BJ (cell line): ENCODE measurements at regions not wholly inside any gene's neighbourhood (a gene's known extent, or its start where the extent isn't known, plus 50 kb on each side); places are given as distances from the start of the nearest gene placed in this dataset.

ENCODE experiments used
- CTCF ChIA-PET: fragments of 350-600 bp; formaldehyde crosslinking; extraction: SDS; loops from one replicate; lab custom pipeline; 2021; ENCODE audit warnings: antibody characterized with exemption, inconsistent platforms; lab: Yijun Ruan, JAX
- POLR2A ChIA-PET: fragments of 300-600 bp; sonication (Branson Sonifier 250); formaldehyde crosslinking; extraction: SDS; loops from one replicate; lab custom pipeline; 2021; ENCODE audit warnings: antibody characterized with exemption; lab: Charles Lee
- DNase-seq: peaks from one replicate; pipeline ENCODE4 v3.0.0-alpha.2; 2011; ENCODE audit warnings: low read depth
- H3K27me3 ChIP-seq: 2 replicates; pipeline ENCODE4 v1.6.0; 2011; ENCODE audit warnings: low read length; ENCODE audit not compliant: control insufficient read depth, insufficient read depth
- H3K36me3 ChIP-seq: 2 replicates; pipeline ENCODE4 v1.5.1; 2011; ENCODE audit warnings: low read length; ENCODE audit not compliant: control insufficient read depth, insufficient read depth
- H3K4me3 ChIP-seq: 2 replicates; pipeline ENCODE4 v1.5.1; 2011; ENCODE audit warnings: low read depth, mild to moderate bottlenecking, control low read depth, low read length
- TF ChIP-seq, protein P1 (sequence below): IDR thresholded peaks from 2 replicates; pipeline ENCODE4 v1.5.1; 2011; ENCODE audit warnings: low read depth, mild to moderate bottlenecking, control low read depth, inconsistent platforms, low read length, moderate library complexity; ENCODE audit not compliant: insufficient read depth

DNA sequence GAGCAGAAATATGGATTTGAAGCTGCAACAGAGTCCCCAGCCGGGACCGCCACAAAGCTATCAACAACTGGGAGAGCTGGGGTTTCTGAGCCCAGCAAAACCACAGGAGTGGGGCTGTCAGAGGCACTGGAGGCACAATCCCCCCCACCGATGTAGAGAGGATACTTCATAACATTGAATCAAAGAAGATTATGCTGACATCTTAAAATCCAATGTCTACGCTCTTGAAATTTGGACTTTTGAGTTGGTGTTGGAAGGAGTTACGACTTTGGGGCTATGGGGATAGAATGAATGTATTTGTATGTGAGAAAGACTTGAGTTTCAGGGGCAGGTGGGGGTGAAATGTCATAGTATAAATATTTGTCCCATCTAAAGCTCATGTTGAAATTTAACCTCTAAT, 1121.6 kb upstream of the CDH8 start:
- TF ChIP-seq, protein P1, sequence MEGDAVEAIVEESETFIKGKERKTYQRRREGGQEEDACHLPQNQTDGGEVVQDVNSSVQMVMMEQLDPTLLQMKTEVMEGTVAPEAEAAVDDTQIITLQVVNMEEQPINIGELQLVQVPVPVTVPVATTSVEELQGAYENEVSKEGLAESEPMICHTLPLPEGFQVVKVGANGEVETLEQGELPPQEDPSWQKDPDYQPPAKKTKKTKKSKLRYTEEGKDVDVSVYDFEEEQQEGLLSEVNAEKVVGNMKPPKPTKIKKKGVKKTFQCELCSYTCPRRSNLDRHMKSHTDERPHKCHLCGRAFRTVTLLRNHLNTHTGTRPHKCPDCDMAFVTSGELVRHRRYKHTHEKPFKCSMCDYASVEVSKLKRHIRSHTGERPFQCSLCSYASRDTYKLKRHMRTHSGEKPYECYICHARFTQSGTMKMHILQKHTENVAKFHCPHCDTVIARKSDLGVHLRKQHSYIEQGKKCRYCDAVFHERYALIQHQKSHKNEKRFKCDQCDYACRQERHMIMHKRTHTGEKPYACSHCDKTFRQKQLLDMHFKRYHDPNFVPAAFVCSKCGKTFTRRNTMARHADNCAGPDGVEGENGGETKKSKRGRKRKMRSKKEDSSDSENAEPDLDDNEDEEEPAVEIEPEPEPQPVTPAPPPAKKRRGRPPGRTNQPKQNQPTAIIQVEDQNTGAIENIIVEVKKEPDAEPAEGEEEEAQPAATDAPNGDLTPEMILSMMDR: no peak
- POLR2A ChIA-PET: no interaction called here
- H3K27me3 ChIP-seq: no peaks in the 10 kb centered on the region
- CTCF ChIA-PET: no interaction called here
- H3K36me3 ChIP-seq: no peaks in the 10 kb centered on the region
- no peak overlapping the region for H3K4me3 ChIP-seq
- no peak for DNase-seq

DNA sequence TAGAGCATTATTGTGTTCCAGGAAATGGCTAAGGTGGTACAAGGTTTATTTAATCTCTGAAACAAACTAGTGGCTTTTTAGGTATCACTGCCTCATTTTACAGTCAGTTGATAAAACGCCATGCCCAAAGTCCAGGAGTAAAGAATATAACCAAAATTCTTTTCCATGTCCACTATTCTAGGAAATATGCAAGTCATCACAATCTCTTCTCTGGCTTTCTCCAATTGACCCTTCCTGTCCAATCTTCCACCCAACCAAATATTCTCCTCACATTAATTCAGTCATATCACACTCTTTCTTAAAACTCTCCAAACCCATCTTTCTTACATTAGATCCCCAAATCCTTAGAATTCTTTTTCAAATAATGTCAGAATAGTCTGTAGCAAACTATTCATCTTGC, 1110.0 kb upstream of the CDH8 start:
- DNase-seq: no peak
- POLR2A ChIA-PET: no interaction called here
- Histone ChIP-seq H3K27me3 (no peaks in the 10 kb centered on the region), H3K4me3 (no peak overlapping the region), H3K36me3 (no peaks in the 10 kb centered on the region)
- CTCF ChIA-PET: no interaction called here
- TF ChIP-seq, protein P1: no peak

- ChIA-PET CTCF (no interaction called here), POLR2A (no interaction called here)
- no peak for DNase-seq
- Histone ChIP-seq H3K36me3 (no peaks in the 10 kb centered on the region), H3K4me3 (no peak overlapping the region), H3K27me3 (no peaks in the 10 kb centered on the region)
- TF ChIP-seq, protein P1: no peak
These were observed 1109.2 kb upstream of the CDH8 start for GRCh38 chr16:63145411-63145810.

DNA sequence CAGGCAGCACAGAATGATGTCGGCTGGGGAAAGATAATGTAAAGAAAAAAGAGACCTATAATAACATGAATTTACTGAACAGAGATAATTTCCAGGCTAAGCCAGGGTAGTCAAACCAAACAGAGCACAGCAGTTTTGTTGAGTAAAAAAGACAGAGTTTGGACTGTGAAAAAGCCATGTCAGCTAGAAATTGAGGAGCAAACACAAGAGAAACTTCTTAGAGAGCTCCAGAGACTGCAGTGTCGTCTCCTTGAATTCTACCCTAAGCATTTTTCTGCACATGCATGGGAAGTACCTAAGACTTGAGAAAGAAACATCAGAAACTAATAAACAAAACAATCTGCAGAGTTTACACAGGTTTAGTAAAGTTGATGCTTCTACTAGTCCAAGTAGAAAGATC, 1098.8 kb upstream of the CDH8 start:
- ChIA-PET CTCF (no interaction called here), POLR2A (no interaction called here)
- no peak overlapping the region for H3K4me3 ChIP-seq
- TF ChIP-seq, protein P1: no peak
- DNase-seq: no peak
- H3K27me3 ChIP-seq: no peaks in the 10 kb centered on the region
- no peaks in the 10 kb centered on the region for H3K36me3 ChIP-seq

DNA sequence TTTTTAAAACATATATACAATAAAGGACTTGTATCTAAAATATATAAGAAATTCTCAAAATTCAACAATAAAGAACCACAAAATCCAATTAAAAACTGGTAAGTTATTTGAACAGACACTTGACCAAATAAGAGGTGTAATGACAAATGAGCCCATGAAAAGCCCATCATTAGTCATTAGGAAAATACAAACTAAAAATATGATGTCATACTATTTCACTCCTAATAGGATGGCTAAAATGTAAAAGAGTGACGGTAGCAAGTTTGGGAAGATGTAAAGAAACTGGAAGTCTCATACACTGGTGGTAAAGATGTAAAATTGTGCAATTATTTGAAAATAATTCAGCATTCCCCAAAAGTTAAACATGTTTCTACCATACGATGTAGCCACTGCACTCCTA, 1095.3 kb upstream of the CDH8 start:
- no peaks in the 10 kb centered on the region for H3K27me3 ChIP-seq
- ChIA-PET CTCF (no interaction called here), POLR2A (no interaction called here)
- no peak for DNase-seq
- no peaks in the 10 kb centered on the region for H3K36me3 ChIP-seq
- TF ChIP-seq, protein P1: no peak
- no peak overlapping the region for H3K4me3 ChIP-seq
